ENCODE measurements at regions not wholly inside any gene's neighbourhood (a gene's known extent, or its start where the extent isn't known, plus 50 kb on each side); places are given as distances from the start of the nearest gene placed in this dataset.
"Not testable (repeated sequence)": the region's sequence is repeated elsewhere in the genome, so short reads cannot be mapped to it uniquely, and the experiment has no call there.

- no peak for DNase-seq (ENCODE audit: low spot score)
- no peak for ATAC-seq
Observed at GRCh38 chr12:66733321-66733720, 54.4 kb upstream of the GRIP1 start.

- no peak for DNase-seq (ENCODE audit: low spot score)
- ATAC-seq, result no peak
Observed at GRCh38 chr12:66733839-66734238, 55.0 kb upstream of the GRIP1 start.

- no peak for ATAC-seq
- no peak for DNase-seq (ENCODE audit: low spot score)
Observed at GRCh38 chr12:66735275-66735674, 56.4 kb upstream of the GRIP1 start.

GRCh38 chr12:66736931-66737330, 58.1 kb upstream of the GRIP1 start:
- no peak for ATAC-seq
- no peak for DNase-seq (ENCODE audit: low spot score)

GRCh38 chr12:66739266-66739665, 60.4 kb upstream of the GRIP1 start:
- DNase-seq (ENCODE audit: low spot score) (no peak), ATAC-seq (no peak)

GRCh38 chr12:66739940-66740651, 61.2 kb upstream of the GRIP1 start:
- DNase-seq (ENCODE audit: low spot score) (no peak), ATAC-seq (no peak)

- ATAC-seq (no peak), DNase-seq (ENCODE audit: low spot score) (no peak)
Observed at GRCh38 chr12:66740732-66741131, 61.9 kb upstream of the GRIP1 start.

GRCh38 chr12:66741919-66742318, 63.0 kb upstream of the GRIP1 start:
- ATAC-seq, result no peak

GRCh38 chr12:66742508-66743367, 63.9 kb upstream of the GRIP1 start:
- ATAC-seq, result no peak
- no peak for DNase-seq (ENCODE audit: low spot score)

More at GRCh38 chr12:66741919-66742318, 63.0 kb upstream of the GRIP1 start:
- DNase-seq (ENCODE audit: low spot score), result no peak

- DNase-seq (ENCODE audit: low spot score) (no peak), ATAC-seq (no peak)
Observed at GRCh38 chr12:66744461-66744860, 65.6 kb upstream of the GRIP1 start.

GRCh38 chr12:66744956-66745383, 66.1 kb upstream of the GRIP1 start:
- no peak for DNase-seq (ENCODE audit: low spot score)
- ATAC-seq, result no peak

- no peak for ATAC-seq
- no peak for DNase-seq (ENCODE audit: low spot score)
Observed at GRCh38 chr12:66746489-66747201, 67.8 kb upstream of the GRIP1 start.

GRCh38 chr12:66751432-66752113, 72.7 kb upstream of the GRIP1 start:
- no peak for DNase-seq (ENCODE audit: low spot score)
- no peak for ATAC-seq

GRCh38 chr12:66753810-66754209, 74.9 kb upstream of the GRIP1 start:
- ATAC-seq, result no peak
- DNase-seq (ENCODE audit: low spot score), result no peak

- ATAC-seq (no peak), DNase-seq (ENCODE audit: low spot score) (no peak)
Observed at GRCh38 chr12:66755727-66756395, 77.0 kb upstream of the GRIP1 start.

GRCh38 chr12:66756631-66757030, 77.8 kb upstream of the GRIP1 start:
- no peak for ATAC-seq
- DNase-seq (ENCODE audit: low spot score), result no peak

GRCh38 chr12:66760122-66760521, 81.2 kb upstream of the GRIP1 start:
- not testable (repeated sequence) for ATAC-seq; DNase-seq (ENCODE audit: low spot score)

- ATAC-seq (no peak), DNase-seq (ENCODE audit: low spot score) (no peak)
Observed at GRCh38 chr12:66763467-66763866, 84.6 kb upstream of the GRIP1 start.

GRCh38 chr12:66765204-66765603, 86.3 kb upstream of the GRIP1 start:
- DNase-seq (ENCODE audit: low spot score) (no peak), ATAC-seq (no peak)

- no peak for ATAC-seq
- no peak for DNase-seq (ENCODE audit: low spot score)
Observed at GRCh38 chr12:66767536-66767935, 88.7 kb upstream of the GRIP1 start.
